ENCODE measurements at regions not wholly inside any gene's neighbourhood (a gene's known extent, or its start where the extent isn't known, plus 50 kb on each side); places are given as distances from the start of the nearest gene placed in this dataset.

GRCh38 chr1:214954617-214954949 lies 128.0 kb upstream of the KCNK2 start:
- Histone ChIP-seq H3K27me3 (ENCODE audit: insufficient read depth, low read depth) (no peaks in the 10 kb centered on the region), H2AFZ (ENCODE audit: low read depth) (no peak overlapping the region), H3K79me2 (ENCODE audit: insufficient read depth, low read depth) (no peaks in the 10 kb centered on the region), H3K4me2 (no peak overlapping the region), H3K27ac (no peak overlapping the region), H3K9ac (no peak overlapping the region), H3K4me3 (IDR thresholded peaks at IDR 0.05; ENCODE audit: insufficient read depth, low read depth, low read length) (no peak overlapping the region), H4K20me1 (ENCODE audit: insufficient read depth) (no peaks in the 10 kb centered on the region), H3K36me3 (ENCODE audit: insufficient read depth) (no peaks in the 10 kb centered on the region), H3K4me1 (ENCODE audit: low read depth, poor library complexity, severe bottlenecking) (no peaks in the 10 kb centered on the region)
- no peak for TF ChIP-seq CTCF (conservative IDR thresholded peaks at IDR 0.05; ENCODE audit: low read depth, low read length)

GRCh38 chr1:214957330-214958137 lies 125.0 kb upstream of the KCNK2 start:
- H3K27ac ChIP-seq: no peak overlapping the region
- no peak overlapping the region for H2AFZ ChIP-seq (ENCODE audit: low read depth)
- no peaks in the 10 kb centered on the region for H3K79me2 ChIP-seq (ENCODE audit: insufficient read depth, low read depth)
- H3K4me2 ChIP-seq: no peak overlapping the region
- H4K20me1 ChIP-seq (ENCODE audit: insufficient read depth): no peaks in the 10 kb centered on the region
- no peaks in the 10 kb centered on the region for H3K36me3 ChIP-seq (ENCODE audit: insufficient read depth)
- H3K9ac ChIP-seq: no peak overlapping the region
- no peak overlapping the region for H3K4me3 ChIP-seq (IDR thresholded peaks at IDR 0.05; ENCODE audit: insufficient read depth, low read depth, low read length)
- H3K4me1 ChIP-seq (ENCODE audit: low read depth, poor library complexity, severe bottlenecking): no peaks in the 10 kb centered on the region
- no peaks in the 10 kb centered on the region for H3K27me3 ChIP-seq (ENCODE audit: insufficient read depth, low read depth)
- TF ChIP-seq CTCF (conservative IDR thresholded peaks at IDR 0.05; ENCODE audit: low read depth, low read length): no peak

- no peaks in the 10 kb centered on the region for H3K79me2 ChIP-seq (ENCODE audit: insufficient read depth, low read depth)
- TF ChIP-seq CTCF (conservative IDR thresholded peaks at IDR 0.05; ENCODE audit: low read depth, low read length): no peak
- H3K27me3 ChIP-seq (ENCODE audit: insufficient read depth, low read depth): no peaks in the 10 kb centered on the region
- H2AFZ ChIP-seq (ENCODE audit: low read depth): no peak overlapping the region
- no peak overlapping the region for H3K4me2 ChIP-seq
- H3K36me3 ChIP-seq (ENCODE audit: insufficient read depth): no peaks in the 10 kb centered on the region
- H3K9ac ChIP-seq: no peak overlapping the region
- no peak overlapping the region for H3K27ac ChIP-seq
- H3K4me1 ChIP-seq (ENCODE audit: low read depth, poor library complexity, severe bottlenecking): no peaks in the 10 kb centered on the region
- H3K4me3 ChIP-seq (IDR thresholded peaks at IDR 0.05; ENCODE audit: insufficient read depth, low read depth, low read length): no peak overlapping the region
- H4K20me1 ChIP-seq (ENCODE audit: insufficient read depth): no peaks in the 10 kb centered on the region
Observed at GRCh38 chr1:214958486-214958885, 124.1 kb upstream of the KCNK2 start.

GRCh38 chr1:214966346-214966745 lies 116.2 kb upstream of the KCNK2 start:
- H3K27ac ChIP-seq: no peak overlapping the region
- H3K4me3 ChIP-seq (IDR thresholded peaks at IDR 0.05; ENCODE audit: insufficient read depth, low read depth, low read length): no peak overlapping the region
- H3K9ac ChIP-seq: no peak overlapping the region
- no peaks in the 10 kb centered on the region for H3K4me1 ChIP-seq (ENCODE audit: low read depth, poor library complexity, severe bottlenecking)
- H2AFZ ChIP-seq (ENCODE audit: low read depth): no peak overlapping the region
- no peaks in the 10 kb centered on the region for H3K27me3 ChIP-seq (ENCODE audit: insufficient read depth, low read depth)
- no peaks in the 10 kb centered on the region for H3K36me3 ChIP-seq (ENCODE audit: insufficient read depth)
- H4K20me1 ChIP-seq (ENCODE audit: insufficient read depth): no peaks in the 10 kb centered on the region
- TF ChIP-seq CTCF (conservative IDR thresholded peaks at IDR 0.05; ENCODE audit: low read depth, low read length): no peak
- no peaks in the 10 kb centered on the region for H3K79me2 ChIP-seq (ENCODE audit: insufficient read depth, low read depth)
- no peak overlapping the region for H3K4me2 ChIP-seq
